SK-N-SH (cell line): ENCODE measurements at regions not wholly inside any gene's neighbourhood (a gene's known extent, or its start where the extent isn't known, plus 50 kb on each side); places are given as distances from the start of the nearest gene placed in this dataset.

Source experiments
- CTCF ChIA-PET: fragments of 300-600, 350-600 bp; formaldehyde crosslinking; extraction: SDS; loops from one replicate; lab custom pipeline; 2021; lab: Yijun Ruan, JAX
- POLR2A ChIA-PET: fragments of 350-600 bp; sonication (Branson Sonifier 250); formaldehyde crosslinking; extraction: SDS; loops from one replicate; lab custom pipeline; 2020; ENCODE audit warnings: antibody characterized with exemption, inconsistent platforms; lab: Yijun Ruan, JAX
- DNase-seq: peaks from one replicate; pipeline ENCODE4 v3.0.0; 2012
- H2AFZ ChIP-seq: fragments of 200-600 bp; sonication (generic); 2 replicates; pipeline ENCODE4 v1.8.1; 2016; ENCODE audit warnings: antibody characterized with exemption, mild to moderate bottlenecking, low read depth
- H3F3A ChIP-seq: fragments of 200-600 bp; sonication (generic); replicated peaks from 2 replicates; pipeline ENCODE3; 2016; ENCODE audit warnings: antibody characterized with exemption, mild to moderate bottlenecking; ENCODE audit not compliant: insufficient read depth
- H3K27ac ChIP-seq, 2 experiments: fragments of 200-500 bp in 1 of 2; fragments of 200-600 bp in 1 of 2; sonication (Bioruptor generic) in 1 of 2; sonication (generic), shearing (Covaris generic) in 1 of 2; 2 replicates each; pipeline versions ENCODE4 v1.5.1 to v1.6.1; 2014 to 2016; ENCODE audit warnings: low read depth in 2 of 2, inconsistent platforms in 1 of 2, low read length in 1 of 2, mild to moderate bottlenecking in 1 of 2, mixed read lengths in 1 of 2
- H3K27me3 ChIP-seq: fragments of 200-600 bp; sonication (generic), shearing (Covaris generic); 2 replicates; pipeline ENCODE4 v1.6.1; 2016; ENCODE audit warnings: mixed run types; ENCODE audit not compliant: insufficient read depth
- H3K36me3 ChIP-seq, 2 experiments: fragments of 200-500 bp in 1 of 2; fragments of 200-600 bp in 1 of 2; sonication (Bioruptor generic) in 1 of 2; sonication (generic) in 1 of 2; replicated peaks in 1 of 2; 2 replicates each; pipeline versions ENCODE3 to v1.5.1; 2014 to 2016; ENCODE audit warnings: low read length in 1 of 2, mild to moderate bottlenecking in 1 of 2; ENCODE audit not compliant: insufficient read depth in 2 of 2, control insufficient read depth in 1 of 2
- H3K4me1 ChIP-seq, 2 experiments: fragments of 200-500 bp in 1 of 2; fragments of 200-600 bp in 1 of 2; sonication (Bioruptor generic) in 1 of 2; sonication (generic), shearing (Covaris generic) in 1 of 2; 2 replicates each; pipeline versions ENCODE4 v1.5.1 to v1.6.1; 2014 to 2016; ENCODE audit warnings: low read depth in 1 of 2, low read length in 1 of 2, mixed run types in 1 of 2; ENCODE audit not compliant: insufficient read depth in 2 of 2, control insufficient read depth in 1 of 2
- H3K4me2 ChIP-seq: fragments of 200-600 bp; sonication (generic), shearing (Covaris generic); 2 replicates; pipeline ENCODE4 v1.6.1; 2017; ENCODE audit warnings: mixed run types
- H3K4me3 ChIP-seq, 2 experiments: fragments of 200-500 bp in 1 of 2; fragments of 200-600 bp in 1 of 2; sonication (Bioruptor generic) in 1 of 2; sonication (generic), shearing (Covaris generic) in 1 of 2; 2 replicates each; pipeline versions ENCODE4 v1.5.1 to v1.8.1; 2014 to 2016; ENCODE audit warnings: low read depth in 2 of 2, inconsistent platforms in 1 of 2, low read length in 1 of 2, mild to moderate bottlenecking in 1 of 2, mixed read lengths in 1 of 2, moderate library complexity in 1 of 2
- H3K79me2 ChIP-seq: fragments of 200-600 bp; sonication (generic); 2 replicates; pipeline ENCODE4 v1.8.1; 2017; ENCODE audit warnings: mild to moderate bottlenecking; ENCODE audit not compliant: insufficient read depth
- H3K9ac ChIP-seq: fragments of 200-600 bp; sonication (generic); 2 replicates; pipeline ENCODE4 v1.6.1; 2017; ENCODE audit warnings: mixed run types
- H3K9me2 ChIP-seq: fragments of 200-600 bp; sonication (generic); 2 replicates; pipeline ENCODE4 v1.6.1; 2017; ENCODE audit warnings: mixed run types
- H3K9me3 ChIP-seq: fragments of 200-600 bp; sonication (generic); 2 replicates; pipeline ENCODE4 v1.6.1; 2017; ENCODE audit warnings: mixed run types, mild to moderate bottlenecking, moderate library complexity
- H4K20me1 ChIP-seq: fragments of 200-600 bp; sonication (generic); 2 replicates; pipeline ENCODE4 v1.6.1; 2017; ENCODE audit warnings: mild to moderate bottlenecking, mixed run types; ENCODE audit not compliant: insufficient read depth
- ELF1 ChIP-seq: IDR thresholded peaks from 2 replicates; pipeline ENCODE4 v1.4.0; 2012
- EZH2phosphoT487 ChIP-seq: fragments of 200-600 bp; sonication (generic); IDR thresholded peaks from 2 replicates; pipeline ENCODE4 v1.6.1; 2017; ENCODE audit warnings: low read depth, mixed run types, mild to moderate bottlenecking, antibody characterized with exemption, moderate library complexity, borderline replicate concordance
- FOSL2 ChIP-seq: IDR thresholded peaks from 2 replicates; pipeline ENCODE4 v1.4.0; 2012; ENCODE audit warnings: low read depth, mild to moderate bottlenecking, moderate library complexity, borderline replicate concordance
- MEF2A ChIP-seq: IDR thresholded peaks from 2 replicates; pipeline ENCODE4 v1.4.0; 2012; ENCODE audit warnings: low read depth, borderline replicate concordance
- MXI1 ChIP-seq: IDR thresholded peaks from 2 replicates; pipeline ENCODE4 v1.6.1; 2012; ENCODE audit warnings: mild to moderate bottlenecking, low read depth, low read length, improper control_type of control experiment
- NFIC ChIP-seq: IDR thresholded peaks from 2 replicates; pipeline ENCODE4 v1.4.0; 2012; ENCODE audit warnings: borderline replicate concordance
- POLR2AphosphoS5 ChIP-seq: IDR thresholded peaks from 2 replicates; pipeline ENCODE4 v1.6.1; 2012; ENCODE audit warnings: low read depth, low read length
- SIN3A ChIP-seq: IDR thresholded peaks from 2 replicates; pipeline ENCODE4 v1.6.1; 2012; ENCODE audit warnings: low read depth, mild to moderate bottlenecking, low read length, moderate library complexity, borderline replicate concordance
- SMC3 ChIP-seq: IDR thresholded peaks from 2 replicates; pipeline ENCODE4 v1.6.1; 2012; ENCODE audit warnings: low read depth, low read length, improper control_type of control experiment
- TAF1 ChIP-seq: IDR thresholded peaks from 2 replicates; pipeline ENCODE4 v1.6.1; 2012; ENCODE audit warnings: low read depth, mild to moderate bottlenecking, low read length, moderate library complexity, borderline replicate concordance
- USF2 ChIP-seq: fragments of 150-350 bp; IDR thresholded peaks from 2 replicates; pipeline ENCODE4 v1.6.1; 2017; ENCODE audit warnings: antibody characterized with exemption, low read length, low read depth, borderline replicate concordance
- YY1 ChIP-seq: IDR thresholded peaks from 2 replicates; pipeline ENCODE4 v1.4.0; 2012; ENCODE audit warnings: low read depth, mild to moderate bottlenecking
- WGBS: methylation state at CpG from one replicate; pipeline ENCODE4 v1.1.6; 2017; ENCODE audit warnings: low lambda C conversion rate; 5-methylcytosine and 5-hydroxymethylcytosine counted together
- TF ChIP-seq, protein P1 (sequence below): IDR thresholded peaks from 2 replicates; pipeline ENCODE4; 2012
- TF ChIP-seq, protein P2 (sequence below): IDR thresholded peaks from 2 replicates; pipeline ENCODE4 v1.6.1; 2012; ENCODE audit warnings: mild to moderate bottlenecking, low read depth, low read length, moderate library complexity
- TF ChIP-seq, protein P3 (sequence below): IDR thresholded peaks from 2 replicates; pipeline ENCODE4 v1.4.0; 2012; ENCODE audit warnings: low read depth, borderline replicate concordance

GRCh38 chr20:58567437-58567836 lies 52.2 kb upstream of the APCDD1L start:
- Histone ChIP-seq H2AFZ (no peak overlapping the region), H3K4me1 (peaks cover 0 to 31% of the 10 kb centered on the region in 2 experiments; a peak in 2 of 4 replicates), H3K4me3 (no peak overlapping the region), H3K79me2 (no peaks in the 10 kb centered on the region), H3F3A (peaks cover 3% of the 10 kb centered on the region), H3K9me3 (no peaks in the 10 kb centered on the region; the same call in 1 of the 2 replicates), H3K9me2 (no peaks in the 10 kb centered on the region), H3K9ac (no peak overlapping the region), H3K27me3 (no peaks in the 10 kb centered on the region), H3K36me3 (no peaks in the 10 kb centered on the region), H4K20me1 (no peaks in the 10 kb centered on the region), H3K4me2 (no peak overlapping the region), H3K27ac (no peak overlapping the region)
- ChIA-PET POLR2A (no interaction called here), CTCF (interaction anchor here (0.7 kb wide), 1 partner anchor 77 kb away, joined by 3 read pairs; no protein-coding TSS in a partner anchor)
- WGBS = 82% methylated on average over 9 of the region's 13 CpGs
- TF ChIP-seq YY1 = no peak
- DNase-seq = no peak

GRCh38 chr20:58566981-58567380 lies 51.8 kb upstream of the APCDD1L start:
- Histone ChIP-seq H3K4me3 (no peak overlapping the region), H3K27me3 (no peaks in the 10 kb centered on the region), H3K79me2 (no peaks in the 10 kb centered on the region), H3K36me3 (no peaks in the 10 kb centered on the region), H3K9me3 (no peaks in the 10 kb centered on the region; the same call in 1 of the 2 replicates), H3K27ac (no peak overlapping the region), H3K9me2 (no peaks in the 10 kb centered on the region)
- CTCF ChIA-PET = interaction anchor here (0.7 kb wide), 1 partner anchor 78 kb away, joined by 3 read pairs; no protein-coding TSS in a partner anchor
- DNase-seq = no peak
- TF ChIP-seq YY1 (no peak), USF2 (no peak), POLR2AphosphoS5 (no peak), NFIC (no peak), TAF1 (no peak), MXI1 (no peak), FOSL2 (no peak), ELF1 (no peak), SMC3 (no peak), EZH2phosphoT487 (no peak), SIN3A (no peak), MEF2A (no peak)
- TF ChIP-seq, protein P1, sequence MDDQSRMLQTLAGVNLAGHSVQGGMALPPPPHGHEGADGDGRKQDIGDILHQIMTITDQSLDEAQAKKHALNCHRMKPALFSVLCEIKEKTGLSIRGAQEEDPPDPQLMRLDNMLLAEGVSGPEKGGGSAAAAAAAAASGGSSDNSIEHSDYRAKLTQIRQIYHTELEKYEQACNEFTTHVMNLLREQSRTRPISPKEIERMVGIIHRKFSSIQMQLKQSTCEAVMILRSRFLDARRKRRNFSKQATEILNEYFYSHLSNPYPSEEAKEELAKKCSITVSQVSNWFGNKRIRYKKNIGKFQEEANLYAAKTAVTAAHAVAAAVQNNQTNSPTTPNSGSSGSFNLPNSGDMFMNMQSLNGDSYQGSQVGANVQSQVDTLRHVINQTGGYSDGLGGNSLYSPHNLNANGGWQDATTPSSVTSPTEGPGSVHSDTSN = no peak
- TF ChIP-seq, protein P2, sequence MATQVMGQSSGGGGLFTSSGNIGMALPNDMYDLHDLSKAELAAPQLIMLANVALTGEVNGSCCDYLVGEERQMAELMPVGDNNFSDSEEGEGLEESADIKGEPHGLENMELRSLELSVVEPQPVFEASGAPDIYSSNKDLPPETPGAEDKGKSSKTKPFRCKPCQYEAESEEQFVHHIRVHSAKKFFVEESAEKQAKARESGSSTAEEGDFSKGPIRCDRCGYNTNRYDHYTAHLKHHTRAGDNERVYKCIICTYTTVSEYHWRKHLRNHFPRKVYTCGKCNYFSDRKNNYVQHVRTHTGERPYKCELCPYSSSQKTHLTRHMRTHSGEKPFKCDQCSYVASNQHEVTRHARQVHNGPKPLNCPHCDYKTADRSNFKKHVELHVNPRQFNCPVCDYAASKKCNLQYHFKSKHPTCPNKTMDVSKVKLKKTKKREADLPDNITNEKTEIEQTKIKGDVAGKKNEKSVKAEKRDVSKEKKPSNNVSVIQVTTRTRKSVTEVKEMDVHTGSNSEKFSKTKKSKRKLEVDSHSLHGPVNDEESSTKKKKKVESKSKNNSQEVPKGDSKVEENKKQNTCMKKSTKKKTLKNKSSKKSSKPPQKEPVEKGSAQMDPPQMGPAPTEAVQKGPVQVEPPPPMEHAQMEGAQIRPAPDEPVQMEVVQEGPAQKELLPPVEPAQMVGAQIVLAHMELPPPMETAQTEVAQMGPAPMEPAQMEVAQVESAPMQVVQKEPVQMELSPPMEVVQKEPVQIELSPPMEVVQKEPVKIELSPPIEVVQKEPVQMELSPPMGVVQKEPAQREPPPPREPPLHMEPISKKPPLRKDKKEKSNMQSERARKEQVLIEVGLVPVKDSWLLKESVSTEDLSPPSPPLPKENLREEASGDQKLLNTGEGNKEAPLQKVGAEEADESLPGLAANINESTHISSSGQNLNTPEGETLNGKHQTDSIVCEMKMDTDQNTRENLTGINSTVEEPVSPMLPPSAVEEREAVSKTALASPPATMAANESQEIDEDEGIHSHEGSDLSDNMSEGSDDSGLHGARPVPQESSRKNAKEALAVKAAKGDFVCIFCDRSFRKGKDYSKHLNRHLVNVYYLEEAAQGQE = no peak
- TF ChIP-seq, protein P3, sequence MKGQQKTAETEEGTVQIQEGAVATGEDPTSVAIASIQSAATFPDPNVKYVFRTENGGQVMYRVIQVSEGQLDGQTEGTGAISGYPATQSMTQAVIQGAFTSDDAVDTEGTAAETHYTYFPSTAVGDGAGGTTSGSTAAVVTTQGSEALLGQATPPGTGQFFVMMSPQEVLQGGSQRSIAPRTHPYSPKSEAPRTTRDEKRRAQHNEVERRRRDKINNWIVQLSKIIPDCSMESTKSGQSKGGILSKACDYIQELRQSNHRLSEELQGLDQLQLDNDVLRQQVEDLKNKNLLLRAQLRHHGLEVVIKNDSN = no peak
- TF ChIP-seq, all 33 proteins: peak for 0
- no peak overlapping the region for H3K4me2 ChIP-seq
- H3K9ac ChIP-seq = no peak overlapping the region
- POLR2A ChIA-PET = no interaction called here
- WGBS = 86% methylated on average over 6 of the region's 6 CpGs
- H4K20me1 ChIP-seq = no peaks in the 10 kb centered on the region
- H3K4me1 ChIP-seq = peaks cover 0 to 30% of the 10 kb centered on the region in 2 experiments; a peak in 2 of 4 replicates
- no peak overlapping the region for H2AFZ ChIP-seq
- H3F3A ChIP-seq = peaks cover 6% of the 10 kb centered on the region
